NCI-H2107 treated with DMSO at 0.1 percent for 48 hours (cell line): ENCODE measurements at regions not wholly inside any gene's neighbourhood (a gene's known extent, or its start where the extent isn't known, plus 50 kb on each side); places are given as distances from the start of the nearest gene placed in this dataset.

ENCODE experiments used
- DNase-seq: peaks from one replicate; lab custom pipeline; 2025; ENCODE audit not compliant: unreplicated experiment; lab: John Stamatoyannopoulos, UW

GRCh38 chr15:47990821-47991220 is 130.0 kb upstream of the SLC24A5 start:
- no peak for DNase-seq

- DNase-seq: no peak
These were observed 129.4 kb upstream of the SLC24A5 start for GRCh38 chr15:47991357-47991756.

GRCh38 chr15:47993051-47993450 is 127.7 kb upstream of the SLC24A5 start:
- no peak for DNase-seq

GRCh38 chr15:47997195-47998080 is 123.4 kb upstream of the SLC24A5 start:
- DNase-seq: no peak

DNA sequence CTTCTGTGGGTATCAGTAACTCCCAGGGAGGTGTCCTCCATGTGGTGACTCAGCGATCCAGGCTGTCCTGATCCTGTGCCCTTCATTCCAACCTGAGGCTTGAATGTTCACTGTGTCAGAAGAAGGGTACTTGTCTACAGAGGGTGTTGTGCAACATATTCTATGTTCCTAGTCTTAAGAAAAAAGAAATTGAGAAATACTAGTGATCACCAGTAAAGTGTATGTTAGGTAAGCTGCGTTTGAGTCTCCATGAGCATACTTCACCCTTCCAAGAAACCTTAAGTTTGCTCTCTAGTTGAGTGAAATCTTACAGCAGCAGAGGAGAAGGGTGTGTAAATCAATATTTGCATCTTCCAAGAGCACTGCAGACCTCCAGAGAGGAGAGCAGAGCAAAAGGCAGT is 122.2 kb upstream of the SLC24A5 start:
- DNase-seq: no peak

DNA sequence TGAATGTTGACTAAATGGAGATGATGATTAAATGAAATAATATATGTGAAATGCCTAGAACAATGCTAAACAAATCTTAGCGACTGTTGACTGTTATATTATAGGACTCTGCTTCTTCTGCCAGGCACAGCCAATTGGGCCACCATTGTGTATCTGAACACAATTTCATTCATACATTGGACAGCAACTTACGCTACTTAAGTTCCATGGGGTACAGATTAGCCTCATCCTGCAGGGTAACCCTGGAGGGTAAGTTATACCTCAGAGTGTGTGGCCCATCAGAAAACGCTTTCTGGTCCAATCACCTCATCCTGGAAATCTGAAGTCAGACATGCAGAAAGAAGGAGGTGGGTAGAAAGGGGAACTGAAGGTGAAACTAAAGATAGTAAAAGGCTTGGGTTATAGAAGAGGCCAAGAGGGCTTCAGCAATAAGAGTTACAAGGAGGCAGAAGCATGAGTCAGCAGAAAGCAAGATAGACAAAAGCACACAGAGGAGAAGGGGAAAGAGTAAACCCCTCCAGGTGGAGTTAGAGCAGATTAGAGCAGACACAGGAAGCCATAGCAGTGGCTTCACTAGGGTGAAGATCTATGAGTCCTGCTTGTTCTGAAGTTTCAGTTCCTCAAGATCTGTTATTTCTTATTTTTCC is 119.3 kb upstream of the SLC24A5 start:
- no peak for DNase-seq

DNA sequence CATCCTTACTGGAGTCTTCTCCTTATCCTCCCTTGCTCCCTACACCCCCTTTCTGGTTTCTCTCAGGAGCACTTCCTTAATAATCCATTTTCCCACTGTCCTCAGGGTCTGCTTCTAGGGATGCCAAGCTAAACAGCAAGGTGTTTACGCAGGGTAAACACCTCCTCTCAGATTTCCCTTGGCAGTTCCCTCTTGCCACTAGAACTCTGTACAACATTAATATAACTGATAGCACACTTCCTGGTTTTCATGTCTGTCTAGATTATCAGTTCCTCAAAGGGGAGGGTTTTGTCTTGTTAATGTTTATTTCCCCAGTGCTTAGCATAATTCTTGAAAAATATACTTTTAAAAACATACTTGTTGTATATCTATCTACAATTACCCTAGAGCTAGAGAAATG is 118.0 kb upstream of the SLC24A5 start:
- peak; percentile 34 for DNase-seq

GRCh38 chr15:48003441-48003840 is 117.3 kb upstream of the SLC24A5 start:
- DNase-seq: no peak

DNA sequence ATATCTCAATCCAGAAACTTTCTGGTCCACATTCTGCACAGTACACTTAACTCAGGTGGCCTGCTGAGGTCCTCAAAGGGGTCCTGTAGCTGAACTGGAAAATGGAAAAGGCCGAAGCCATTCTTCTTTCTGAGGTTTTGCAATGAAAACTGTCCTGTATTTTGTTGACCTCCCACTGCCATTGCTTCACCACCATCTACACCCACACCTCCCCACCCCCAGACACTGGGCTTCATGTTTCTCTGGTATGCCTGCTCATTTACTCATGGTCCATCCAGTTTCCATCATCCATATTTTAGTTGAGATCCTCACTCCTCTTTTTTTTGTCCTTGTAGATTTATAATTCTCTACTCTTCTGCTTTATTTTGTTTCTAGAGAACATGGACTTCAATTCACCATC is 115.7 kb upstream of the SLC24A5 start:
- DNase-seq: no peak

GRCh38 chr15:48006031-48006511 is 114.7 kb upstream of the SLC24A5 start:
- no peak for DNase-seq

DNA sequence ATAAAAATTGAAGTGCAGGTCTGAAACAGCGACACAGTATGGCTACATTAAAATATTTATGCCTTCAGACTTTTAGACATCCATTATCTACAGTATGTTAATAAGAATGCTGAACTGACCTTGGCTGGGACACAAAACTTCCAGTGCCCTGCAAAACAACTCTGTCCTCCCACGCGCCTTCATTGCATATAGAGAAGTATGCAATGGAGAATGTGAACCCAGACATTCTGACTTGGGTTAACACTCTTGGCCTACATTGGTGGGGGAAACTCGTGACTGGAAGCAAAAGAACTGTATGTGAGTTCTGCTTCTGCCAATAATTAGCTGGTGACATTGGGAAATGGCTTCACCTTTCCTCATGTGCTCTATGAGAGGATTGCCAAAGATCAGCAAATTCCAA is 110.5 kb upstream of the SLC24A5 start:
- DNase-seq: no peak

GRCh38 chr15:48012191-48012590 is 108.6 kb upstream of the SLC24A5 start:
- no peak for DNase-seq

DNA sequence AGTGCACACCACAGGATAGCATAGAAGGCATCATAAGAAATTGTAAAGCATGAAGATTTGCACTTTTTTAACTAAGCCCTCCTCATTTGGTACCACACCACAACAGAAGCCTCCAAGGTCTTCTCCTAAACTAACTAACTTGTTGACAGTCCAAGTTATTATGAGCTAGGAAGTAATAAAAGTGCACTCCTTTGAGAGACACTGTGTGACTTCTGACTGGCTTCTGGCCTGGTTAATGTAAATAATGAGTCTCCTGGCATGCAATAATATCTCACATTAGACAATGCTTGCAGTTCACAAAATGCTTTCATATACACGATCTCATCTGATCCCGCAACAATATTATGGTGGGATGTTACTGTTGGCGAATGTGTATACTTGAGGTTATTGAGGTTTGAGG is 103.9 kb upstream of the SLC24A5 start:
- DNase-seq: no peak

GRCh38 chr15:48017747-48018146 is 103.0 kb upstream of the SLC24A5 start:
- no peak for DNase-seq

- no peak for DNase-seq
These were observed 100.6 kb upstream of the SLC24A5 start for GRCh38 chr15:48020166-48020565.

GRCh38 chr15:48021336-48022086 is 99.3 kb upstream of the SLC24A5 start:
- peak; percentile 44 for DNase-seq

- DNase-seq: no peak
These were observed 95.7 kb upstream of the SLC24A5 start for GRCh38 chr15:48025118-48025517.

DNA sequence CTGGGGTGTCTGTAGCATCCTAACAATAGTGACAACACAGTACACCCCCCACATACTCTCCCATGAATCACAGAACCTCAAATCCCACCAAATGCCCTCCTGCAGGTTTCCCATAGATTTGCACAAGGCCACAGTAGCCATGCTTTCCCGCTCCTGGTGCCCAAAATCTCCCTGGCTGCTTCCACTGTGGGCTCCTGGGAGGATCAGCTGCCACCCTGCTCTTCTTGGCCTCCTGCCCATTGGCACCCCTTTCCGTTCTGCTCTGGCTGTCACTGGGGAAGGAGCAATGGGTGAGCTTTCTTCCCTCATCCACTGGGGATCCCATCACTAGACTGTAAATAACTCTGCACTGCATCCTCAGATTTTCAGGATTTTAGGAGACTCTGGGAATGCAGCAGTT is 92.1 kb upstream of the SLC24A5 start:
- no peak for DNase-seq

DNA sequence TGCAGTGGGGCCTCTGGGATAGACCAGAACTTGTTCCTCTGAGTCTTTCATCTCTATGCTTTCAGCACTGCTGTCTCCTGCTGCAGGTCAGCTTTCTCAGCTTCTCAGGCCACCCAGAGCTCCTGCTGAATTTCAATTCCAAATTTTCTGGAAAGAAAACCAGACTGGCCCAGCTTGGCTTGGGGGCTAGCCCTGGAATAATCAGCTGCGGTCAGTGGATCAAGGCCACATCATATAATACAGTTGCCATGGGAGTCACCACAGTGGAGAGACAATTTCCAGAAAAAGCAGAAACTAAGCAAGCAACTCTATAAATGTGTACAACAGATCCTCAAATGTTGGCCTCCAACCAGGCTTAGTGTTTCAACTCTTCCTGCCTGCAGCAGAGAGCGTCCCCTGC is 91.1 kb upstream of the SLC24A5 start:
- no peak for DNase-seq

DNA sequence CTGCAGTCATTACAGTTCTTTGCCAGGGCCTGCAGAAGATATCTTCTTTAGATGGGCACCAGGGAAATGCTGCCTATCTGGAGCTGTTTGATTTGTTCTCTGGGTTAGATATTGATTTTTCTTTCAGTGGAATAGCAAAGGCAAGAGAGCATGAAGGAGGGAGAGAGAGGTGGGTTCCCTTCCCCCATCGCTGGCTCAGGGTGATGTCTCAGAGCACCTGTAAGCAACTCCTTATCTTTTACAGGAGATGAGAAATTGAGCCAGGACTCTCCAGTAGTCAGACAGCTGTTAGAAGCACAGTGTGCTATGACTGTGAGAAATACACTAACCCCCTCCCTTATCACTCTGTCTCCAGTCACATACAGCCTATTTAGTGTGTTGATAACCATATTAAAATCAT is 89.3 kb upstream of the SLC24A5 start:
- DNase-seq: no peak

DNA sequence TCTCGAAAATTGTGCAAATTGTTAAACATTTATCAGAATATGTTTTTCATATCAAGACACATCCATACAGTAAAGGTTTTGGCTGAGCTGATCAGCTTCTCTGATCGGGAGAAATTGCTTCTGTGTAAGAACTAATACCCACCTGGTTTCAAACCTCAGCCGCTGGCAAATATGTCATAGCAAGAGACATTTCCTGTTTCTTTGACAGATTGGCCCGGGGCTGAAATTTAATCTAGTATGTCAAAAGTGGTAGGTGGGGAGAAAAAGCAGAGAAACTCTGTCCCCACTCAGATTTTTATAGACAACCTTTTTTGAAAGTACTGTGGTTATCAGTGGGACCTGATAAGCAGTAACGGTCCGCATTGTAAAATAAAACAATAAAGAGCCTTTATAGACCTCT is 88.8 kb upstream of the SLC24A5 start:
- DNase-seq: no peak

DNA sequence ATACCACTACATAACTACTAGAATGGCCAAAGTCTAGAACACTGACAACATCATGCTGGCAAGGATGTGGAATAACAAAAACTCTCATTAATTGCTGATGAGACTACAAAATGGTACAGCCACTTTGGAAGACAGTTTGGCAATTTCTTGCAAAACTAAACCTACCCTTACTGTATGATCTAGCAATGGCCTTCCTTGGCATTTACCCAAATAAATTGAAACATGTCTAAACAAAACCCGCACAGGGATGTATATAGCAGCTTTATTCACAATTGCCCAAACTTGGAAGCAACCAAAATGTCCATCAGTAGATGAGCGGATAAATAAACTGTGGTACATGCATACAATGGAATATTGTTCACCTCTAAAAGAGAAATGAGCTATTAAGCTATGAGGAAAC is 87.9 kb upstream of the SLC24A5 start:
- no peak for DNase-seq
